ENCODE measurements at regions not wholly inside any gene's neighbourhood (a gene's known extent, or its start where the extent isn't known, plus 50 kb on each side); places are given as distances from the start of the nearest gene placed in this dataset.

- dilution Hi-C loops (cut with MboI; ENCODE audit: extremely low pct_ligation_motif_present, low sequenced_read_pairs) (no loop called here), intact Hi-C loops (cut with micrococcal nuclease) (no loop called here)
- Histone ChIP-seq H3K4me1 (ENCODE audit: control insufficient read depth, extremely low read depth, insufficient read depth, low read length) (no peaks in the 10 kb centered on the region), H2AFZ (ENCODE audit: low read depth, low read length) (no peak overlapping the region), H3K36me3 (ENCODE audit: control insufficient read depth in 2 of 2, extremely low read depth in 1 of 2, insufficient read depth in 2 of 2, low read length in 2 of 2) (no peaks in the 10 kb centered on the region), H3K9me3 (replicated peaks; ENCODE audit: control insufficient read depth, insufficient read depth, low read length) (no peaks in the 10 kb centered on the region), H3K4me3 (replicated peaks in 1 of 3; ENCODE audit: insufficient read depth in 1 of 3, low read depth in 1 of 3, low read length in 3 of 3) (no peak overlapping the region), H3K4me2 (ENCODE audit: insufficient read depth, low read length) (no peak overlapping the region), H4K20me1 (replicated peaks; ENCODE audit: control insufficient read depth, extremely low read depth, insufficient read depth, low read length) (no peaks in the 10 kb centered on the region), H3K79me2 (ENCODE audit: control insufficient read depth, insufficient read depth, low read length) (no peaks in the 10 kb centered on the region), H3K27me3 (ENCODE audit: control insufficient read depth in 2 of 2, insufficient read depth in 2 of 2, low read length in 2 of 2) (no peaks in the 10 kb centered on the region), H3K9me1 (replicated peaks; ENCODE audit: control insufficient read depth, extremely low read depth, insufficient read depth, low read length) (no peaks in the 10 kb centered on the region), H3K27ac (ENCODE audit: insufficient read depth, low read depth, low read length) (no peak overlapping the region), H3K9ac (replicated peaks; ENCODE audit: extremely low read depth, insufficient read depth, low read length) (no peak overlapping the region)
- FAIRE-seq: no peak
- DNase-seq (ENCODE audit: low read depth, low spot score): no peak
- ChIA-PET POLR2A (no interaction called here), CTCF (no interaction called here)
- TF ChIP-seq JUN (IDR thresholded peaks at IDR 0.05; ENCODE audit: borderline replicate concordance, insufficient read depth, insufficient read length, low read depth): no peak
- no peak for TF ChIP-seq POLR2A (IDR thresholded peaks at IDR 0.05; ENCODE audit: low read depth, low read length)
- no peak for TF ChIP-seq MYC (IDR thresholded peaks at IDR 0.05; ENCODE audit: low read depth, low read length)
- no peak for TF ChIP-seq FOS (IDR thresholded peaks at IDR 0.05; ENCODE audit: borderline replicate concordance, insufficient read depth, low read length)
- no TSS peak for BruUV-seq (replicated peaks)
Measured at GRCh38 chr9:13814647-13815400, 499.1 kb downstream of the NFIB start.

- no peak for TF ChIP-seq MAX (IDR thresholded peaks at IDR 0.05; ENCODE audit: insufficient read depth, insufficient read length)
- TF ChIP-seq GATA2 (IDR thresholded peaks at IDR 0.05; ENCODE audit: insufficient read depth, insufficient read length, low read depth, low read length): no peak
- no peak for TF ChIP-seq CTCF (IDR thresholded peaks at IDR 0.05; ENCODE audit: extremely low read depth in 1 of 2, insufficient read depth in 1 of 2, low read depth in 1 of 2, low read length in 2 of 2)
- Histone ChIP-seq H4K20me1 (replicated peaks; ENCODE audit: control insufficient read depth, extremely low read depth, insufficient read depth, low read length) (no peaks in the 10 kb centered on the region), H3K79me2 (ENCODE audit: control insufficient read depth, insufficient read depth, low read length) (no peaks in the 10 kb centered on the region), H3K9me3 (replicated peaks; ENCODE audit: control insufficient read depth, insufficient read depth, low read length) (no peaks in the 10 kb centered on the region), H3K9ac (replicated peaks; ENCODE audit: extremely low read depth, insufficient read depth, low read length) (no peak overlapping the region), H3K4me2 (ENCODE audit: insufficient read depth, low read length) (no peak overlapping the region), H3K9me1 (replicated peaks; ENCODE audit: control insufficient read depth, extremely low read depth, insufficient read depth, low read length) (no peaks in the 10 kb centered on the region), H3K4me1 (ENCODE audit: control insufficient read depth, extremely low read depth, insufficient read depth, low read length) (no peaks in the 10 kb centered on the region), H3K27me3 (ENCODE audit: control insufficient read depth in 2 of 2, insufficient read depth in 2 of 2, low read length in 2 of 2) (no peaks in the 10 kb centered on the region), H3K4me3 (replicated peaks in 1 of 3; ENCODE audit: insufficient read depth in 1 of 3, low read depth in 1 of 3, low read length in 3 of 3) (no peak overlapping the region), H3K36me3 (ENCODE audit: control insufficient read depth in 2 of 2, extremely low read depth in 1 of 2, insufficient read depth in 2 of 2, low read length in 2 of 2) (no peaks in the 10 kb centered on the region), H2AFZ (ENCODE audit: low read depth, low read length) (no peak overlapping the region), H3K27ac (ENCODE audit: insufficient read depth, low read depth, low read length) (no peak overlapping the region)
- intact Hi-C loops (cut with micrococcal nuclease) (no loop called here), dilution Hi-C loops (cut with MboI; ENCODE audit: extremely low pct_ligation_motif_present, low sequenced_read_pairs) (no loop called here)
- CTCF ChIA-PET: no interaction called here
- no TSS peak for BruUV-seq (replicated peaks)
- POLR2A ChIA-PET: no interaction called here
- FAIRE-seq (no peak), DNase-seq (ENCODE audit: low read depth, low spot score) (no peak)
Measured at GRCh38 chr9:13811876-13812275, 502.1 kb downstream of the NFIB start.

All from endothelial cell of umbilical vein (primary cell).